DND-41 (cell line): ENCODE measurements at regions not wholly inside any gene's neighbourhood (a gene's known extent, or its start where the extent isn't known, plus 50 kb on each side); places are given as distances from the start of the nearest gene placed in this dataset.

Experiments
- ATAC-seq: fragments of 200-7000 bp; cut with Tn5 transposase; 3 replicates; pipeline ENCODE4 v1.9.1; 2021; ENCODE audit warnings: low read depth; ENCODE audit not compliant: insufficient read depth
- DNase-seq: peaks from one replicate; pipeline ENCODE4 v3.0.0-alpha.2; 2020
- H2AFZ ChIP-seq: 2 replicates; pipeline ENCODE4 v1.6.0; 2012; ENCODE audit warnings: low read depth, low read length
- H3K27ac ChIP-seq: 2 replicates; pipeline ENCODE4 v1.5.1; 2012; ENCODE audit warnings: low read length, inconsistent platforms
- H3K27me3 ChIP-seq: fragments of 200-600 bp; sonication (generic); 2 replicates; pipeline ENCODE4 v1.6.0; 2012; ENCODE audit warnings: low read length, mild to moderate bottlenecking, inconsistent platforms; ENCODE audit not compliant: insufficient read depth, poor library complexity
- H3K36me3 ChIP-seq: 2 replicates; pipeline ENCODE4 v1.5.1; 2012; ENCODE audit warnings: low read length, inconsistent platforms; ENCODE audit not compliant: insufficient read depth
- H3K4me1 ChIP-seq: 2 replicates; pipeline ENCODE4 v1.5.1; 2012; ENCODE audit warnings: mild to moderate bottlenecking, low read length; ENCODE audit not compliant: insufficient read depth
- H3K4me2 ChIP-seq: 2 replicates; pipeline ENCODE4 v1.6.0; 2012; ENCODE audit warnings: mild to moderate bottlenecking, moderate library complexity, low read length, inconsistent platforms; ENCODE audit not compliant: insufficient read depth
- H3K4me3 ChIP-seq, 2 experiments: fragments of 200-600 bp in 1 of 2; shearing (Covaris generic) in 1 of 2; 2 replicates each; pipeline ENCODE4 v1.5.1; 2012 to 2016; ENCODE audit warnings: inconsistent platforms in 2 of 2, low read length in 2 of 2, mild to moderate bottlenecking in 2 of 2, low read depth in 1 of 2, moderate library complexity in 1 of 2
- H3K79me2 ChIP-seq: 2 replicates; pipeline ENCODE4 v1.6.0; 2012; ENCODE audit warnings: low read length, inconsistent platforms; ENCODE audit not compliant: insufficient read depth
- H3K9ac ChIP-seq: 2 replicates; pipeline ENCODE4 v1.6.0; 2012; ENCODE audit warnings: low read depth, mild to moderate bottlenecking, inconsistent platforms, low read length, moderate library complexity
- H3K9me3 ChIP-seq: 2 replicates; pipeline ENCODE4 v1.5.1; 2012; ENCODE audit warnings: low read length, moderate library complexity, mild to moderate bottlenecking, inconsistent platforms; ENCODE audit not compliant: insufficient read depth, severe bottlenecking
- H4K20me1 ChIP-seq: 2 replicates; pipeline ENCODE4 v1.6.0; 2012; ENCODE audit warnings: low read length; ENCODE audit not compliant: insufficient read depth
- CTCF ChIP-seq: IDR thresholded peaks from 2 replicates; pipeline ENCODE4 v1.5.1; 2012; ENCODE audit warnings: borderline replicate concordance, low read length, moderate library complexity, mild to moderate bottlenecking; ENCODE audit not compliant: poor library complexity, severe bottlenecking; ENCODE audit errors: extremely low read depth
- EZH2 ChIP-seq: IDR thresholded peaks from 3 replicates; pipeline ENCODE4 v1.6.1; 2012; ENCODE audit warnings: borderline replicate concordance, low read depth, mild to moderate bottlenecking, moderate library complexity, low read length, inconsistent platforms; ENCODE audit not compliant: severe bottlenecking

GRCh38 chr3:127424766-127425504 is 137.1 kb upstream of the PRR20G start:
- no peak for TF ChIP-seq EZH2
- TF ChIP-seq CTCF = no peak
- no peak overlapping the region for H2AFZ ChIP-seq

GRCh38 chr3:127423856-127424765 is 136.3 kb upstream of the PRR20G start:
- H3K79me2 ChIP-seq = no peaks in the 10 kb centered on the region
- no peak overlapping the region for H3K27ac ChIP-seq
- no peak for ATAC-seq
- no peaks in the 10 kb centered on the region for H3K36me3 ChIP-seq
- no peak overlapping the region for H3K9ac ChIP-seq
- no peak overlapping the region for H3K4me2 ChIP-seq
- H2AFZ ChIP-seq = no peak overlapping the region
- H3K4me3 ChIP-seq = no peak overlapping the region
- TF ChIP-seq CTCF (no peak), EZH2 (no peak)
- H4K20me1 ChIP-seq = peaks cover 13% of the 10 kb centered on the region; the same call in 1 of the 2 replicates
- peaks cover 6% of the 10 kb centered on the region for H3K27me3 ChIP-seq
- DNase-seq = no peak
- no peaks in the 10 kb centered on the region for H3K9me3 ChIP-seq
- H3K4me1 ChIP-seq = no peaks in the 10 kb centered on the region

More at GRCh38 chr3:127424766-127425504, 137.1 kb upstream of the PRR20G start:
- no peak overlapping the region for H3K9ac ChIP-seq
- H3K27ac ChIP-seq = no peak overlapping the region
- H3K27me3 ChIP-seq = peaks cover 4% of the 10 kb centered on the region
- peaks cover 13% of the 10 kb centered on the region; the same call in 1 of the 2 replicates for H4K20me1 ChIP-seq
- no peaks in the 10 kb centered on the region for H3K79me2 ChIP-seq
- no peak overlapping the region for H3K4me3 ChIP-seq
- no peaks in the 10 kb centered on the region for H3K36me3 ChIP-seq
- no peak for ATAC-seq
- H3K4me1 ChIP-seq = no peaks in the 10 kb centered on the region
- no peak overlapping the region for H3K4me2 ChIP-seq
- DNase-seq = no peak
- H3K9me3 ChIP-seq = no peaks in the 10 kb centered on the region

GRCh38 chr3:127422663-127423375 is 135.0 kb upstream of the PRR20G start:
- H3K9me3 ChIP-seq = no peaks in the 10 kb centered on the region
- no peaks in the 10 kb centered on the region for H3K36me3 ChIP-seq
- peaks cover 13% of the 10 kb centered on the region; the same call in 1 of the 2 replicates for H4K20me1 ChIP-seq
- no peak for TF ChIP-seq EZH2
- no peak for TF ChIP-seq CTCF
- no peak overlapping the region for H2AFZ ChIP-seq
- H3K9ac ChIP-seq = no peak overlapping the region
- no peaks in the 10 kb centered on the region for H3K79me2 ChIP-seq
- ATAC-seq (no peak), DNase-seq (no peak)
- H3K4me3 ChIP-seq = no peak overlapping the region
- H3K27me3 ChIP-seq = peaks cover 6% of the 10 kb centered on the region
- H3K4me1 ChIP-seq = no peaks in the 10 kb centered on the region
- H3K4me2 ChIP-seq = no peak overlapping the region
- H3K27ac ChIP-seq = no peak overlapping the region
